ENCODE measurements at regions not wholly inside any gene's neighbourhood (a gene's known extent, or its start where the extent isn't known, plus 50 kb on each side); places are given as distances from the start of the nearest gene placed in this dataset.
A peak's percentile ranks its signal among the peaks of the same experiment; 100 is the strongest.

DNA sequence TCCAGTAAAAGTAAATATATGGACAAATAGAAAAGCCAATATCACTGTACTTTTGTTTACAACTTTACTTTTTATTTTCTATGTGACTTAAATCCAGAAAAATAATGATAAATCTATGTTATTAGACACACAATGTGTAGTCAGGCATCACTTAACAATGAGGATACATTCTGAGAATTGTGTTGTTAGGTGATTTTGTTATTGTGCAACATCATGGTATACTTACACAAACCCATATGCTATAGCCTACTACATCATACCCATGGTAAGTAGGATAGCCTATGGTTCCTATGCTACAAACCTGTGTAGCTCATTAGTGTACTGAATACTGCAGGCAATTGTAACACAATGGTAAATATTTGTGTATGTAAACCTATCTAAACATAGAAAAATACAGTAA lies 781.7 kb upstream of the GHITM start:
- no peak for DNase-seq (ENCODE audit: low read depth)

DNA sequence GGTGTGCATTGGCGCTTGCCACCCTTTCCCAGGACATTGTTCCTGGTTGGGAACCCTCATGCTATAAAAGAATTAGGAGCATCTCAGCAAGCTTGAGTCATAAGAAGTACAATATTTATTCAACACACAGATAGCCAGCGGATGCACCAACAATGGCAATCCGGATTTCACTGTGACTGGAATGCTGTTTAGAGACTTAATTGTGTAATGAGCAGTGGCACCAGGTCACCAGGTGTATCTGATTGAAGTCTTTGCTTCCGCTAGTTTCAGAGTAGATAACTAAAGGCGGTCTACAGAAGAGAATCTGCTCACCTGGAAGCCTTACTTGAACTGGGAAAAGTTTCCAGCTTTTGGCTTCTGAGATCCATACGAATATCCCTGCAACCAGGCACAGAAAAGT lies 772.3 kb upstream of the GHITM start:
- no peak for DNase-seq (ENCODE audit: low read depth)

DNA sequence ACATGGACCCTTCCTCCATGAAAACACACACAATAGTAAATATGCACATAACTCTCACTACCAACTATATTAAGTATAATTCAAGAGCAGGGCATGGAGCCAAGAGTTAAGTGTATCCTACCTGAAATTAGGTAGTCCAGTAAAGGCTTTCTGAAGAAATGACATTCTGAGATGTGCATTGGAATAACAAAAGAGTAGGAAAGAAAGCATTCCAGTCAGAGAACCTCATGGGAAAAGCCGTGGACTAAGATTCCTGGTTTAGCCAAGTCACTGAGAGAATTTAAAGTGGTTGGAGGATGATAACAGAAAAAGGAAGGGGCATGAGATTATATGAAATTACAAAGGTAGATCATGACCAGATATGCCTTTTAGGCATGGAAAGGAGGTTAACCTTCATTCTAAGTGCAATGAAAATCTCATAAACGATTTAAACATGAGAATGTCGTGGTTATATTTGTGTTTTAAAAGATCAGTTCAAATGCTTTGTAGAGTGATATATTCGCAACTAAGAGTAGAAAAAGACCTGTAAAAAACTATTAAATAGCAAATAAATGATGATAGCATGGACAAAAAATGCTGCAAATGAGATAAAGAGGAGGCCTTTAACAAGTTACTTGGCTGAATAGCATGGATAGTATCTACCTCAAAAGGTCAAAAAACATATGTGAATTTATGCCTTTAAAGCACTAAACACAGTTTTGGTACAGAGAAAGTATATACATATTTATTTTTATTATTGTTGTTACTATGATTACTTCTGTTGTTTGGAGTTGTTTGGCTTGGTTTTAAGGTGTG lies 767.4 kb upstream of the GHITM start:
- no peak for DNase-seq (ENCODE audit: low read depth)

DNA sequence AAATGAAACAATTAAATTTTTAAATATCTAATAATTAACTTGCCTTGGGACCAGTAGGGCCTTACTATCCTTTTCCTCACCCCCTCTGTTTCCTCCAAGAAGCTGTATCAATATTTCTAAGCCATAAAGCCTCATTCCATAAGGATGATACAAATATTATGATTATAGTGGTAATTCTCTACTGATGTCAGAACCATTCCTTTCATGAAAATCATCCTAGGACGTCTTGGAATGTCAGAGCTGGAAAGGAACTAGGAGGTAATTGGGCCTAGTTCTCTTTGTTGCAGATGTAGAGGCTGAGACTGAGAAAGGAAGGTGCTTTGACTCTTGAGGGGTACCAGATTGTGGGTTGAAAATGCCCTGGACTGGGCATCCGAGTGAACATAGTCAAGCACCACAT lies 766.7 kb upstream of the GHITM start:
- no peak for DNase-seq (ENCODE audit: low read depth)

DNA sequence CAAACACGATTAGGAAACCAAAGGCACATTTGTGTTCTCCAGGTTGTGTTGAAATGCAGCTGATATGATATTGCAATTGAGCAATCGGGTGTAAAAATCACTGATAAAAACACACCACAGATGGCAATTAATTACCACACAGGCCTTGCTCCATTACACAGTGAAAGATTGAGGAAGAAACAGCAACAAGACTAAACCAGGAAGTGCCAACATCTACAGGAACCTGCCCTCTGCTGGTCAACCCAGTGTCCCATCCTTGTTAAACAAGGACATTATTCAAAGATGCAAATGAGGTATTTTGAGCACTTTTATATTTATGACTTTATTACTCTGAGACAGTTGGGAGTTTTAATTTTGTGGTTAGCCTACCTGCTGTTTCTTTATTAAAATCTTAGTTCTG lies 765.6 kb upstream of the GHITM start:
- DNase-seq (ENCODE audit: low read depth): peak; percentile 7

DNA sequence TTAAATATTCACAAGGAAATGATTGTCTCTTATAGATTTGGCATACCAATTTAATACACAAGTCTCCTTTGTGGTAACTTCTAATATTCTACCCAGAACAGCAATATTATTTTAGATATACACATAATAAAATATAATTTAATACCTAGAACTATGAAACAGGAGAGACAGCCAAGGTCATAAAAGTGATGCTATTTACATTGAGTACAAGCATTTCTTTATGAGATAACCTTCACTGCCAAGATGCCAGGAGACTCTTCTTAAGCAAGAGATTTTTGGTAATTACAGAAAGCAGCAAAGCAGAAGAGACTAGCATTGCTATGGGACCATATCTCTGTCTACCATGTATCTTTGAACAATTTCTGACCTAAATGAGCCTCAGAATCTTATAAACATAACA lies 764.6 kb upstream of the GHITM start:
- DNase-seq (ENCODE audit: low read depth): no peak

DNA sequence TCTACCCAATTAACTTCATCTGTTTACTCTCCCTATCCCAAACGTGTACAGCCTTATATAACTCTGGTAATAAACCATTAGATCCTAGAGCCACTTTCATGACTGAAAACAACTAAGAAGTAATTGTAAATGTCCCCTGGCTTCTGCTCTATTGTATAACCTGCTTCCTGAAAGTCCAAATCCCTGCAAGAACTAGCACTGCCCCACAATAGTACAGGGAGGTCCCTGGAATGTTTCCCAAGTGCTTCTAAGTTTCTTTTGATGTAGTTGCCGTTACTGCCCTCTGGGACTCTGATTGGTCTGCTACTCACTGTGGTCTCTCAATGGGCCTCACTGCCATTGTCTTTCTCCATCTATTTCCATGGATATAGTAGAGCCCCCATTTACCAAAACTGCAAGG lies 764.0 kb upstream of the GHITM start:
- no peak for DNase-seq (ENCODE audit: low read depth)

DNA sequence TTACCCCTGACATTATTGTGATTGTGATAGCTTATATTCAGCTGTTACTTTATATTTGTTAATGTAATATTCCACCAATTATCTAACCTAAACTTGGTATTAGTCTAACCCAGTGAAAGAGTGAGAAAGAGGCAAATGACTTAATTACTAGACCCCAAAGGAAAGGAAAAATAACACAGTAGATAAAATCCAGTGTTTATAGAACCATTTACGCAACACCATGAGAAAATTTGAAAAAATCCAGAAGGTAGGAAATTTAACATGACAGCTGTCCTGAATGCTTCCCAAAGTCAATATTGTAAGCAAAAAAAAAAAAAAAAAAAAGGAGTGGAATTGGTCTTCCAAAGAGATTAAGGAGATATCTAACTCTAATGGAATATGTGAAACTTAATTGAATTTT lies 741.5 kb upstream of the GHITM start:
- DNase-seq (ENCODE audit: low read depth): no peak

DNA sequence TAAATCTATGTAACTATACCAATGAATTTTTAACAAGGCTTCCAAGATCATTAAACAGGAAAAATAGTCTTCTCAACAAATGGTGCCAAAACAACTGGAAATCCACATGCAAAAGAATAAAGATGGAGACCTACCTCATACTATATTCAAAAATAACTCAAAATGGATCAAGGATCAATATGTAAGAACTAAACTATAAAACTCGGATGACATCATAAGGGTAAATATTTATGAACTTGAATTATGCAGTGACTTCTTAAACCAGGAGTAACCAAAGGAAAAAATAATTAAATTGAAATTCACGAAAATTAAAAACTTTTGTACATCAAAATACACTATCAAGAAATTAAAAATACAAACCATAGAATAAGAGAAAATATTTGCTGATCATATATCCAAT lies 728.7 kb upstream of the GHITM start:
- no peak for DNase-seq (ENCODE audit: low read depth)

DNA sequence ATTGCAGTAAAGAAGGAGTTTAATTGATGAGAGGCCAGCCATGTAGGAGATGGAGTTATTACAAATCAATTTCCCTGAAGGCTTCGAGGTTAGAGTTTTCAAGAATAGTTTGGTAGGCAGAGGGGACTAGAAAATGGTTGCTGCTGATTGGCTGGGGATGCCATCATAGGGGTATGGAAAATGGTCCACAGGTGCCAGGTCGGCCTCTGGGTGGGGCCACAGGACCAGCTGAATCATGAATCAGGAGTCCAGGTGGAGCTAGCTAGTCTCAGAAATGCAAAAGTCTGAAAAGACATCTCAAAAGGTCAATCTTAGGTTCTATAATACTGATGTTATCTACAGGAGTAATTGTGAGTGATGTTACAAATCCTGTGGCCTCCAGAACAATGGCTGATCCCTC lies 714.0 kb upstream of the GHITM start:
- DNase-seq (ENCODE audit: low read depth): no peak

DNA sequence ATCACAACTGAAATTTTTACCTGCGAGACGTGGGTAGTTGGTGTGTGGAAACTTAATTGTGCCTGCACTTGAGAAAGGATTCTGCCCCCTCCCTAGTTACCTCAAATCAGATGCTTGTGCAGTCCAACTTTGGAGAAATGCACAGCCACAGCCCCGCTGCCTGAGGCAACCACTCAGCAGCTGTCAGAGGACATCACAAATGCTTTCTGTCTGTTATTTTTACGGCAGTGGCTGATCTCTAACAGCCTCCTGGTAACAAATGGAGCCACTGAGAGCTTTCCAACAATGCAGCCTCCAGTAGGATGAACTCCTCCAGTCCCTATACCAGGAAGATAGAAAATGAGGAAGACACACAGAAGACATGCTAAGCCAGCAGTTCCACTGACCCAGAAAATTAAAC lies 712.2 kb upstream of the GHITM start:
- no peak for DNase-seq (ENCODE audit: low read depth)

DNA sequence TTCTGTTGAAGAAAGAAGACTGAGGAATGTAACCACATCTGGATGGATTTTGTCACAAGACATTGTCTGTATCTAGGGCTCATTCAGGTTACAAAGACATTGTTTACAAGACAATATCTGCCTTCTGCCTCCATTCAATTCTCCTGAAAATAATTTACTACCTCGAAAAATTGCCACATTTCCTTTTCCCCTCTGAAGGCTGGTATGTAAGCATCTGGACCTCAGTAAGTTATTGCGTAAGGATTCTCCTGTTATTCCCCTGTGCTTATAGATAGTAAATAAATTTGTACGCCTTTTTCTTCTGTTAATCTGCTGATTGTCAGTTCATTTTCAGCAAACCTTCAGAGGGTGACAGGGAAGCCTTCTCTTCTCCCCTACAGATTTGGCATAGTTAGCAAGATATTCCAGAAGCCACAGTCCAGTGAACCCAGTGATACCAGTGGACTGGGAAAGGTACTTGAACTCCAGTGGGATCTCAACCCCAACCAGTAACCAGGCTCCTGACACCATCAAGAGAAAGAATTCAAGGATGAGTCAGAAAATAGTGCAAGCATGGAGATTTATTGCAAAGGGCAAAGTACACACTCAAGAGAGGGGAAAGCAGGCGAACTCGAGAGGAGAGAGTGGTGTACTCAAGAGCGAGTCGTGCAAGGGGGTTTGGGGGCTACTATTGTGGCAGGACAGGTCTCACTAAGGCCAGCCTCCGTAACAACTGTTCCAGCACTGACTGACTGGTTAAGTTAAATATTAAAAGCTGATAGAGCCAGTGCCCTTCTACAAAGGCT lies 706.9 kb upstream of the GHITM start:
- DNase-seq (ENCODE audit: low read depth): no peak

DNA sequence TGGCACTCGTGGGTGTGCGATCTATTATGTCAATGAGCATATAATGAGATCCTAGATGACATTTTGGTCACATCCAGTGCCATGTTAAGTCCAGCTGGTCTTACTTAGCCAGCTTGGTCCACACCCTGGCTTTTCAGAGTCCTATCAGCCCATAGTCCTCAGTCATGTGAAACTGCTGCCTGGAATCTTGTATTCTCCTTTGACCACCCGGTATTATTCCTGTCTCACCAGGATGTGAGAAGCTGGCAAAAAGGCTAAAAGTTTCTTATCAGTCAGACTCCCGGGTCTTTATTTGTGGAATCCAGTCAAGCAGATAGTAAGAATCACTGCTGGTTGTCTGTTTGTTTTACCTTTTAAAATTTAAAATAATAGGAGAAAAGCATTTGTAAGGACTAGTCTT lies 705.6 kb upstream of the GHITM start:
- no peak for DNase-seq (ENCODE audit: low read depth)

DNA sequence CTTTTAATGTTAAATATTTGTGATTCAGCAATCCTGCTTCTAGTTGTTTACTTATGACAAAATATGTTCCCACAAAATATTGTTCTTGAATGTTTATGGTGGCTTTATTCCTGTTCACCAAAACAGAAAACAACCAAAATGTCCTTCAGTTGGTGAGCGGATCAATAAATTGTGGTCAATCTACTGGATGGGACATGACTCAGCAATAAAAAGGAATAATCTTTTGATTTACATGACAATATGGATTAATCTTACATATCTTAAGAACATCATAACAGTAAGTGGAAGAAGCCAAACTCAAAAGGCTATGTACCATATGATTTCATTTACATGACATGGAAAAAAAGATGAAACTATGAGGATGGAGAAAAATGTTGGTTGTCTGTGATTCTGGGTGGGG lies 691.3 kb upstream of the GHITM start:
- DNase-seq (ENCODE audit: low read depth): no peak

DNA sequence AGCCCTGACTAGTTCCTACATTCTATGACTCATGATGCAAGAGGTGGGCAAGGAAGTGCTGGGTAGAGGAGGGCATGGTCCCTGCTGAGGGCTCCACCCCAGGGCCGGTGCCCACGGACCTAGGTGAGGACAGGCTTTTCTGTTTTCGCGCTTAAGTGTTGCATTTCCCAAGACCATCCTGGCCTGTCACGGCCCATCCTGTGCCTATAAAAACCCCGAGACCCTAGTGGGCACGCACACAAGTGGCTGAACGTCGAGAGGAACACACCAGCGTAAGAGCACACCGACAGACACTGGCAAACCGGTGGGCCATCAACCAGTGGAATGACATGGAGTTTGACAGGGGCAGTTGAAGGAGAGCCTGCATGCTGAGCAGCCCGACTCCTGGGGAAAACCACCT lies 680.7 kb upstream of the GHITM start:
- no peak for DNase-seq (ENCODE audit: low read depth)

DNA sequence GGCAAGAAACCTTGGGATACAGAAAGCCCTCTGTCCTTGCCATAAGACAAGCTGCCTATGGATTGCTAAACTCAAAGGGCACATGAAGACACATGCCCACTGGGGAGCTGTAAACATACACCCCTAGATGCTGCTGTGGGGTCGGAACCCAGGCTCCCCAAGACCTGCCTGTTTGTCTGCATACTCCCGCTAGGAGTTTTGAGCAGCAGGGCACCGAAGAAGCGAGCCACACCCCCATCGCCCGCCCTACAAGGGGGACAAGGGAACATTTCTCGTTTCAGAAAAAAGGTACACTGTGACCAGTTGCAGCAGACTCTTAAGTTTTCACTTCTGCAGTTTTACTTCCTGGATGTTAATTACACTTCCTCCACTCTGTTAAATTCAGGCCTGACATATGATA lies 680.2 kb upstream of the GHITM start:
- DNase-seq (ENCODE audit: low read depth): no peak

DNA sequence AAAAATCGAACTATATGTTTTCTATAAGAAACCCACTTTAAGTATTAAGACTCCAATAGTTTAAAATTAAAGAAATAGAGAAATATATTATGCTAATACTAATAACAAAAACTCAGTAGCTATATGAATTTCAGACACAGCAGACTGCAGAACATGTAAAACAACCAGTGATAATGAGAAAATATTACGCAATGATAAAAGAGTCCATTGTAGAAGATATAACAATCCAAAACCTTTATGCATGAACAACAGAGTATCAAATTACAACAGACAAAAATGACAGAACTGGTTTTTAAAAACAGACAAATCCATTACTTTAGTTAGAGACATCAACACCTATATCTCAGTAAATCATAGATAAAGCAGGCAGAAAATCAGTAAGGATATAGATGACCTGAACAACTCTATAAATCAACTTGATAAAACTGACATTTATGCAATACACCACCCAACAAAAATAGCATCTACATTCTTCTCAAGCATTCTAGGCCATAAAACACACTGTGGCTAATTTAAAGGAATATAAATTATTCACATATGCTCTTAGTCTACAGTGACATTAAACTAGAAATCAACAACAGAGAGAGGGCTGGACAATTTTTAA lies 669.5 kb upstream of the GHITM start:
- no peak for DNase-seq (ENCODE audit: low read depth)

DNA sequence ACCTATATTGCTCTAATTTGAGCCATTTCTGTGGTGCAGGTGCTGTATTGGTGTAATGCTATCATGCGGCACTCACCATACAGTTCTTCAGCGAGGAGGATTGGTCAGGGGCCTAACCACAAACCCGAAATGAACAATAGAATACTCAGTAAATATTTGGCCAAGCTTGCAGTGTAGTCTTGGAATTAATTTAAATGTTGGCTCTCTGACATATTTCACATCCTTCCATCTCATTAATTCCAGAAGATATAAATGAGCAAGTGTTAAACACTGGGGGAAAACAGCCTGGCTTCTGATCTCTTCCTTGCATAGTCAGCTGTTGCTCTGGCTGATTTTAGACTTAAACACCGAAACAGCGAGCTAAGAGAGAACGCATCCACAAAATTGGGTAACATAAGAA lies 663.1 kb upstream of the GHITM start:
- DNase-seq (ENCODE audit: low read depth): no peak

DNA sequence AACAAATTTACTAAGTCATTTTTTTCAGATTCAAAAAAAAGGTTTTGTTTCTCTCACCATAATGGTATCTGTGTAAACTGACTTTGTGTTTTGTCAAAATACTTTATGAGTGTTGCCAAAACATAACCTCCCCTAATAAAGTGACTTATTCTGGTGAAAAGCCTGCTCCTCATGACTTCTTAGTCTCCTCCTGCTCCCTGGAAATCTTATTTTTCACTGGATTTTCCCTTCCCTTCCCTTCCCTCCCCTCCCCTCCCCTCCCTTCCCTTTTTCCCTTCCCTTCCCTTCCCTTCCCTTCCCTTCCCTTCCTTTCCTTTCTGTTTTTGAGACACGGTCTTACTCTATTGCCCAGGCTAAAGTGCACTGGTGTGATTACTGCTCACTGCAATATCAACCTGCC lies 650.1 kb upstream of the GHITM start:
- no peak for DNase-seq (ENCODE audit: low read depth)

DNA sequence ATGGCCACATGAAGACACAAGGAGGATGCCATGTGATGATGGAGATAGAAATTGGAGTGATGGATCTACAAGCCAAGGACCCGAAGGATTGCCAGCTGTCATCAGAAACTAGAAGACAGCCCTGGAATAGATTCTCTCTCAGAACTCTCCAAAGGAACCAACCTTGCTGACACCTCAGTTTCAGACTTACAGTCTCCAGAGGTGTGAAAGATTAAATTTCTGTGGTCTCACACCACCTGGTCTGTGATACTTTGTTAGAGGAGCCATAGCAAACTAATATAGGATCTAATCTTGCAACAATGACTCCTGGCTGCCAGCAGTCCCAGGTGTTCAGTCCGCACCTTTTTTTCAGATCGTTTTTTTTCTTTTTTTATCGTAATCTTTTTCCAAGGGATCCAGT lies 647.3 kb upstream of the GHITM start:
- DNase-seq (ENCODE audit: low read depth): no peak

DNA sequence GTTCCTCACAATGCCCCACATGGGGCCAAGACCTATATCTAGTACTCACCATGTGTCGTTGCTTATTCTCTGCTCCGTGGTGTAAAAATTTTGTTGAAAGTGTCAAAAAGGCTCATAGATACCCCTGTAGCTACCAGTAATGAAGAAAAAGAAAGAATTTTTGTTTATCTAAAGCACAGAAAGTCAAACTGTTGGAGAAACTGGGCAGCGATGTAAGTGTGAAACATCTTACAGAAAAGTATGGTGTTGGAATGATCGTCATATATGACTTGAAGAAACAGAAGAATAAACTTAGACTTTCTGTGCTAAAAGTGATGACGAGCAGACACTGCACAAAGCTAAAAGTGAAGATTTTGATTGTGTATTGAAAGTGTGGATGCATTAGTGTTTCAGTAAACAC lies 626.6 kb upstream of the GHITM start:
- no peak for DNase-seq (ENCODE audit: low read depth)

DNA sequence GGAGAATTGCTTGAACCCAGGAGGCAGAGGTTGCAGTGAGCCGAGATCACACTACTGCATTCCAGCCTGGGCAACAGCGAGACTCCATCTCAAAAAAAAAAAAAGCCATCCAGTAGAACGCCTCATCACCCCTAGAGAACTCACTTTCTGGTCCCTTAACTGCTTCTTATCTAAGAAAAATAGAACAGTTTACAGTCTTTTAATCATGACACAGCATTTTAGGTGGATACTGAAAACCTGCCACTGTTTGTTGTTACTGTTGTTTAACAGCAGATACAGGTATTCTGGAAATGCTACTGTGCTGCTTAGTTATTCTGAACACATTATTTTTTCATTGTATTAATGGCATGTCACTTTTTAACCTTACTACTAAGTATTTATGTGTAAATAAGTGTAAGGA lies 624.3 kb upstream of the GHITM start:
- DNase-seq (ENCODE audit: low read depth): no peak

DNA sequence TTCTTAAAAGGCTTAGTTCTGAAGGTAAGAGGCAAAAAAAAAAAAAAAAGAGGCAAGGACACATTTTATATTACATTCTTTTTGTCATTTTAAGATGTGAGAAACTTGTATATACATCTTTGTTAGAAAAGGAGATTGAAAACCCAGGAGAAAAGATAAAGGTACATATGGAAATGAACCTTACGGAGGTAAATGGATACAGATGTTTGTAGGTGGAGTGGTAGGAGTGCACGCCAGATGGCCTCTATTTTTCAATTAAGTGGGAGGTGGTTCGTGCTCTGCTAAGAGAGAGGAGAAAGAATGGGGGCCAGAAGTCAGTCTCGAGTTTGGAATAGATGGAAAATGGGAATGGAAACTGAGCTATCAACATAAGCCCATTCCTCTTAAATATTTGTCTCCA lies 622.5 kb upstream of the GHITM start:
- no peak for DNase-seq (ENCODE audit: low read depth)

Measured in ELR (cell line).